WTC11 (cell line): ENCODE measurements at regions not wholly inside any gene's neighbourhood (a gene's known extent, or its start where the extent isn't known, plus 50 kb on each side); places are given as distances from the start of the nearest gene placed in this dataset.

Source experiments
- ATAC-seq: fragments of 200-7000 bp; cut with Tn5 transposase; 2 replicates; pipeline ENCODE4 v1.10.0; 2021; ENCODE audit warnings: mild to moderate bottlenecking, moderate library complexity
- CTCF ChIA-PET: fragments of 300-600 bp; sonication (Branson Sonifier 250); formaldehyde crosslinking; loops from one replicate; lab custom pipeline; 2021; ENCODE audit warnings: antibody characterized with exemption; lab: Charles Lee
- POLR2A ChIA-PET: fragments of 350-600 bp; sonication (Branson Sonifier 250); formaldehyde crosslinking; loops from one replicate; lab custom pipeline; 2021; ENCODE audit warnings: antibody characterized with exemption; lab: Charles Lee
- DNase-seq: peaks from one replicate; pipeline ENCODE4 v3.0.0; 2021; ENCODE audit warnings: low spot score
- H3K27ac Mint-ChIP-seq: 2 replicates; pipeline ENCODE4 v1.8.0; 2021; ENCODE audit warnings: mixed read lengths
- H3K27me3 Mint-ChIP-seq: 2 replicates; pipeline ENCODE4 v1.8.0; 2021; ENCODE audit warnings: low read depth, mild to moderate bottlenecking, moderate library complexity, mixed read lengths
- H3K36me3 Mint-ChIP-seq: 2 replicates; pipeline ENCODE4 v1.8.0; 2021; ENCODE audit warnings: mixed read lengths
- H3K4me1 Mint-ChIP-seq: 2 replicates; pipeline ENCODE4 v1.8.0; 2022; ENCODE audit warnings: mixed read lengths
- H3K4me3 Mint-ChIP-seq: 2 replicates; pipeline ENCODE4 v1.8.0; 2021; ENCODE audit warnings: mild to moderate bottlenecking, moderate library complexity, mixed read lengths
- H3K9me3 Mint-ChIP-seq: 2 replicates; pipeline ENCODE4 v1.8.0; 2021; ENCODE audit warnings: mixed read lengths
- ATF1 ChIP-seq: sonication (generic); formaldehyde crosslinking; IDR thresholded peaks from 2 replicates; pipeline ENCODE4 v1.8.1; 2023; ENCODE audit warnings: mild to moderate bottlenecking, moderate library complexity, missing genetic modification reagents
- ATF6 ChIP-seq: sonication (generic); formaldehyde crosslinking; IDR thresholded peaks from 2 replicates; pipeline ENCODE4 v1.8.1; 2023; ENCODE audit warnings: mild to moderate bottlenecking, missing genetic modification reagents
- E2F4 ChIP-seq: sonication (generic); formaldehyde crosslinking; IDR thresholded peaks from 2 replicates; pipeline ENCODE4 v1.8.1; 2022; ENCODE audit warnings: low read depth, mild to moderate bottlenecking, moderate library complexity, missing genetic modification reagents, borderline replicate concordance
- E2F5 ChIP-seq: sonication (generic); formaldehyde crosslinking; IDR thresholded peaks from 2 replicates; pipeline ENCODE4 v1.8.1; 2022; ENCODE audit warnings: mild to moderate bottlenecking, moderate library complexity, missing genetic modification reagents
- ERG ChIP-seq: fragments of 250-450 bp; sonication (Bioruptor Pico); IDR thresholded peaks from 2 replicates; pipeline ENCODE4 v1.8.0; 2021; ENCODE audit warnings: mild to moderate bottlenecking
- FOXP1 ChIP-seq: sonication (generic); formaldehyde crosslinking; IDR thresholded peaks from 2 replicates; pipeline ENCODE4 v1.8.0; 2022; ENCODE audit warnings: missing genetic modification reagents, mild to moderate bottlenecking, moderate library complexity, borderline replicate concordance
- GABPB1 ChIP-seq: sonication (generic); formaldehyde crosslinking; IDR thresholded peaks from 2 replicates; pipeline ENCODE4 v1.8.1; 2023; ENCODE audit warnings: mild to moderate bottlenecking, missing genetic modification reagents
- GTF2I ChIP-seq: fragments of 250-450 bp; sonication (Bioruptor Pico); conservative IDR thresholded peaks from 2 replicates; pipeline ENCODE4 v1.4.0; 2021; ENCODE audit warnings: mild to moderate bottlenecking
- HMGXB4 ChIP-seq: sonication (generic); formaldehyde crosslinking; IDR thresholded peaks from 2 replicates; pipeline ENCODE4 v1.8.1; 2023; ENCODE audit warnings: mild to moderate bottlenecking, moderate library complexity, missing genetic modification reagents
- IRF1 ChIP-seq: sonication (generic); formaldehyde crosslinking; IDR thresholded peaks from 2 replicates; pipeline ENCODE4 v1.8.0; 2023; ENCODE audit warnings: missing genetic modification reagents
- JUN ChIP-seq: sonication (generic); formaldehyde crosslinking; IDR thresholded peaks from 2 replicates; pipeline ENCODE4 v1.8.0; 2023; ENCODE audit warnings: mild to moderate bottlenecking, missing genetic modification reagents
- KAT7 ChIP-seq: sonication (generic); formaldehyde crosslinking; IDR thresholded peaks from 2 replicates; pipeline ENCODE4 v1.8.1; 2023; ENCODE audit warnings: missing genetic modification reagents, mild to moderate bottlenecking, borderline replicate concordance
- MAX ChIP-seq: sonication (generic); formaldehyde crosslinking; IDR thresholded peaks from 2 replicates; pipeline ENCODE4 v1.8.0; 2022; ENCODE audit warnings: mild to moderate bottlenecking, missing genetic modification reagents
- MYBL2 ChIP-seq: sonication (generic); formaldehyde crosslinking; IDR thresholded peaks from 2 replicates; pipeline ENCODE4 v1.8.1; 2023; ENCODE audit warnings: mild to moderate bottlenecking, moderate library complexity, missing genetic modification reagents
- SMAD3 ChIP-seq: sonication (generic); formaldehyde crosslinking; IDR thresholded peaks from 2 replicates; pipeline ENCODE4 v1.8.0; 2022; ENCODE audit warnings: missing genetic modification reagents, mild to moderate bottlenecking, borderline replicate concordance
- USF2 ChIP-seq: sonication (generic); formaldehyde crosslinking; IDR thresholded peaks from 2 replicates; pipeline ENCODE4 v1.8.1; 2023; ENCODE audit warnings: mild to moderate bottlenecking, missing genetic modification reagents, moderate library complexity
- ZBTB21 ChIP-seq: sonication (generic); formaldehyde crosslinking; IDR thresholded peaks from 2 replicates; pipeline ENCODE4 v1.8.1; 2023; ENCODE audit warnings: mild to moderate bottlenecking, missing genetic modification reagents, borderline replicate concordance
- ZNF263 ChIP-seq: sonication (generic); formaldehyde crosslinking; IDR thresholded peaks from 2 replicates; pipeline ENCODE4 v1.8.1; 2022; ENCODE audit warnings: low read depth, mild to moderate bottlenecking, moderate library complexity, missing genetic modification reagents

GRCh38 chr4:67355806-67356205, 189.5 kb downstream of the CENPC start (continued):
- TF ChIP-seq HMGXB4: no peak
- TF ChIP-seq FOXP1 (CRISPR knock-in tag): no peak
- no peak for TF ChIP-seq E2F4
- no peak for TF ChIP-seq KAT7 (CRISPR knock-in tag)
- TF ChIP-seq ERG (CRISPR knock-in tag): no peak

GRCh38 chr4:67346654-67347053, 198.6 kb downstream of the CENPC start:
- H3K27ac Mint-ChIP-seq: no peak overlapping the region
- CTCF ChIA-PET: no interaction called here

GRCh38 chr4:67344594-67345380, 200.5 kb downstream of the CENPC start:
- ATAC-seq (no peak), DNase-seq (no peak)
- CTCF ChIA-PET: no interaction called here
- Mint-ChIP-seq H3K9me3 (no peaks in the 10 kb centered on the region), H3K36me3 (no peaks in the 10 kb centered on the region), H3K27ac (no peak overlapping the region), H3K4me1 (peaks cover 17% of the 10 kb centered on the region), H3K27me3 (no peaks in the 10 kb centered on the region), H3K4me3 (no peak overlapping the region)
- POLR2A ChIA-PET: no interaction called here
- TF ChIP-seq JUN: no peak
- no peak for TF ChIP-seq USF2 (CRISPR knock-in tag)
- TF ChIP-seq ZBTB21 (CRISPR knock-in tag): no peak
- TF ChIP-seq MYBL2 (CRISPR knock-in tag): no peak
- TF ChIP-seq ATF6 (CRISPR knock-in tag): no peak
- TF ChIP-seq MAX (CRISPR knock-in tag): no peak

More at GRCh38 chr4:67346654-67347053, 198.6 kb downstream of the CENPC start:
- Mint-ChIP-seq H3K9me3 (peaks cover 12% of the 10 kb centered on the region), H3K27me3 (no peaks in the 10 kb centered on the region), H3K4me3 (no peak overlapping the region), H3K36me3 (peaks cover 11% of the 10 kb centered on the region), H3K4me1 (peaks cover 17% of the 10 kb centered on the region)
- ATAC-seq (no peak), DNase-seq (no peak)
- no peak for TF ChIP-seq ZNF263 (CRISPR knock-in tag)
- no peak for TF ChIP-seq IRF1
- TF ChIP-seq KAT7 (CRISPR knock-in tag): no peak
- no peak for TF ChIP-seq GTF2I (CRISPR knock-in tag)
- no peak for TF ChIP-seq GABPB1 (CRISPR knock-in tag)
- no peak for TF ChIP-seq SMAD3
- no peak for TF ChIP-seq E2F5
- TF ChIP-seq ATF1 (CRISPR knock-in tag): no peak
- TF ChIP-seq HMGXB4: no peak
- POLR2A ChIA-PET: no interaction called here
